ENCODE measurements at regions not wholly inside any gene's neighbourhood (a gene's known extent, or its start where the extent isn't known, plus 50 kb on each side); places are given as distances from the start of the nearest gene placed in this dataset.
"Not testable (repeated sequence)": the region's sequence is repeated elsewhere in the genome, so short reads cannot be mapped to it uniquely, and the experiment has no call there.

DNA sequence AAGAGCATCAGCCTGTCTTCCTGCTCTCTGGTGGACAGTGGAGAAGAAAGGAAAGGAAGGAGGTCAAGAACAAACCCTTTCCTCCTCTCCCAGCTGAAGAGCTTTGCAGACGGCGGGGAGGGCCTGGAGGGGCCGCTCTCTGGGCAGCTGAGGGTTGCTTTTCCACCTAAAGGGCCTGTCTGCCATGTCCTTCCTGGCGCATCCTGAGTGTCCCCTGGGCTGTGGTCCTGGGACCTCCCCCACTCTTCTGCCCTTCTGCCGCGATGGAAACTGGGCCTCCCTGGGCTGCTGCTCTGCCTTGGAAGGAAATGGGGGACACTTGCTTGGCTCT, 107.0 kb downstream of the ETS2 start:
- DNase-seq (ENCODE audit: low read depth): no peak

GRCh38 chr21:38912102-38912629, 106.4 kb downstream of the ETS2 start:
- DNase-seq (ENCODE audit: low read depth): no peak

DNA sequence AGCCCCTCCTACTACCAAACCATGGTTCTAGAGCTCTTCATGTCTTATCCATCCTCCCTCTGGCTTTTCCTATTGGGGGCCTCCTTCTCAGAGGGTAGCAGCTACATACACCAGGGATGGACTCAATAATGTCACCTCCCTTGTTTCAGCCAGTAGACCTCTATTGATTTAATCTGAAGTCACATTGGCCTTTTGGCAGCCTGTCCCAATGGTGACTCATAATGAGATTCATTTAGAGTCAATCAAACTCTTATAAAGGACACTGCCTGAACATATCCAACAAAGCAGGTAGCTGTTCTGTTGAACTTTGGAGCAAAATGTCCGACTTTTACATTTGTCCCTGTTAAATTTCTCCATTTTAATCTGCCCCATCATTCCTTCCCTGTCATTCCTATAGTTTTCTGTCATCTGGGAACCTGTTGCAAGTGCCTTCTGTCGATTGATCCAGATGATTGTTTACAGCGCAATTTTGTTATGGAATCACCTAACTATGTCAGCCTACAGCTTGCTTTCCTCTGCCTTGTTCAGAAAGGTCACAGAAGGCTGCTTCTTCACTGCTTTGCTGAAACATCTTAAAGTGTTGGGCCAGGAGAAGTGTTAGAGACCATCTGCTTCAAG, 105.9 kb downstream of the ETS2 start:
- no peak for DNase-seq (ENCODE audit: low read depth)

DNA sequence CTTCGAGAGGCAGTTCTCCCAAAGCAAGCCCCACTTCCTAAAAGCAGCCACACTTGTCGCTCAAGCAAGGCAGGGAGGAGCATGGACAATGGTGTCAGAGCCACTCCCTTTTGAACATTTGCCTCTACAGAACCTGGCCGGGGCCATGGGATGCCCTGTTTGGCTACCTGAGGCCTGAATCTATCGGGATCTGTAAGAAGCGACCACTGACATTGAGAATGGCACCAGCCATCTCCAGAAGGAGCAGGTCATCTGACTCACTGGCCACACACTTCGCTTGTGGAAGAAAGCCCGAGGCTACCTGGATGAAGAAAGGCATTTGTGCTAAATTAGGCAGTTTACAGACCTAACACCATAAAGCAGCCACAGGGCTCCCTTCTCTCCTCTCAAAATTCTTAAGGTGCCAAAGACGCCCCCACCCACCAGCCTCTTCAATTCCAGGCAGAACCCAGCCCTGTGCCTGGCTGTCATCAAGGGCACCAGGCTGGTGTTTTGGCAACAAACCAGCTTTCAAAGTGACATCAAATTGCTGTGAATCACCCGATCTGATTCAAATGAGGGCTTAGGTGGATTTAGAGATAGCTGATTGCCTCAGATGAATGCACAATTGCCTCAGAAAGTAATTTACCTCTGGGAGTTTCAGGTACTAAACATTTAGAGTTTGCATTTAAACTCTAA, 104.8 kb downstream of the ETS2 start:
- no peak for DNase-seq (ENCODE audit: low read depth)

DNA sequence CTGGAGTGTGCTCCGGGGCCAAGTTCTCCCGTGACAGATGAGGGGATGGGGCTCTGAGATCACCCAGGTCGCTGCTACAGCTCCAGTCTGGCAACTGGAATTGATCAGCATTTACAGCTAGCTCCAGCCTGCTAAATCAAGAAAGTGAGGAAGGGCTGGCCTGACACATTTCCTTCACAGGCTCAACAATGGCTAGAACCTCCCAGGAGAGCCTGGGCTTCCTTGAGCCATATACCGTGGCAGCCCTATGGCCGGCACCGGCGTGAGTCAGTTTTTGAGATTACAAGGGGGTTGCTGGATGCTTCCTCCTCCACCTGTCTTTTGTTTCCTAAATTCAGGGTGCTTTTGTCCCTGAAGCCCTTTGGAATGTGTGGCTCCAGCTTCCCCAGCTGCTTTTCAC, 104.2 kb downstream of the ETS2 start:
- DNase-seq (ENCODE audit: low read depth): no peak

DNA sequence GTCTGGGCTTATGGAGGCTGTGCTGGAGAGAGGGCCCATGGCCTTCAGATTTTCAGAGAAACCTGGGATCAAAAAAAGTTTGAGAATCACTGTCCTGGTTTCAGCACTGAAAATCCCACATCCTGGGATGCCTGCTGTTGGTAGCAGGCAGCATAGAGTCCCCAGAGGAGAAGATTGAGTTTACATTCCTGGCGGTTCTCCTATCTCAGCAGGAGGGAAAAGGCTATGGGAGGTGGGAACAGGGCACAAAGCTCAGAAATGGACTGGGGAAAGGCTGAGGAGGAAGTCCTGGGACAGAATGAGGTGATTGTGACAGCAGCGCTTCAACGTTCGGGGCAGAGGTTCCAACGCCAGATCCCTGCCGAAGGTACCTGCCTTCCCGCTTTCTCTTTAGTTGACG, 103.4 kb downstream of the ETS2 start:
- no peak for DNase-seq (ENCODE audit: low read depth)

DNA sequence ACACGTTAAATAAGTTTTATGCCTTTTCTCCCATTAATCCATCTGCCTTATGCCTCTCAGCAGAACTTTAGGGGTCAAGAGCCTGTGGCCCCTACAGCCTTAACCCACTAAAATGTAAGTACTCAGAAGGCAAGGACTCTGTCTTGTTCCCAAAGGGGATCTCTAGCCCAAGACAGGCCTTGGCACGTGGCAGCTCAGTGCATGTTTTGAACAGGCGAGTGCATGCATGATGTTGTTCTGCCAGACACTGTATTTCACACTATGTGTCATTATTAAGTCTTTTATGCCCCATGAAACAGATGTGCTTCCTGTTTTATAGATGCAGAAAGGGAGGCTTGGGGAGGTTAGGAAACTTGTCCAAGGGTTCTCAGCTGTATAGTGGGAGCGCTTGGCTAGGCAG, 102.8 kb downstream of the ETS2 start:
- DNase-seq (ENCODE audit: low read depth): no peak

GRCh38 chr21:38905752-38906151, 100.0 kb downstream of the ETS2 start:
- DNase-seq (ENCODE audit: low read depth): no peak

DNA sequence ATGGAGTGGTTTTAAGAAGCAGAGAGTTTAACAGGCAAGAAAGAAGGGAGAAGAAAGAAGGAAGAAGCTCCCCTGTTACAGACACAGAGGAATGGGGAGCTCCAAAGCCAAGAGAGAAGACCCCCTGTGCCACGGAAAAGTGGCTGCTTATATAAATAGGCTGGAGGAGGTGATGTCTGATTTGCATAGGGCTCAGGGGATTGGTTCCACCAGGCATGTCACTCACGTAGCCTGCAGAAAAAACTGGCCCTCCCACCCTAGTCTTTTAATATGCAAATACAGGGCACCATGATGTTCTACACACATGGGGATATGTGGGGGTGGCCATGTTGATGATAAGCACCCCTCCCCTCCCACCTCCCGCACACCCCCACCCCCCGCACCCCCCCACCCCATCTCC, 99.6 kb downstream of the ETS2 start:
- DNase-seq (ENCODE audit: low read depth): no peak

GRCh38 chr21:38903690-38904139, 98.0 kb downstream of the ETS2 start:
- DNase-seq (ENCODE audit: low read depth): no peak

DNA sequence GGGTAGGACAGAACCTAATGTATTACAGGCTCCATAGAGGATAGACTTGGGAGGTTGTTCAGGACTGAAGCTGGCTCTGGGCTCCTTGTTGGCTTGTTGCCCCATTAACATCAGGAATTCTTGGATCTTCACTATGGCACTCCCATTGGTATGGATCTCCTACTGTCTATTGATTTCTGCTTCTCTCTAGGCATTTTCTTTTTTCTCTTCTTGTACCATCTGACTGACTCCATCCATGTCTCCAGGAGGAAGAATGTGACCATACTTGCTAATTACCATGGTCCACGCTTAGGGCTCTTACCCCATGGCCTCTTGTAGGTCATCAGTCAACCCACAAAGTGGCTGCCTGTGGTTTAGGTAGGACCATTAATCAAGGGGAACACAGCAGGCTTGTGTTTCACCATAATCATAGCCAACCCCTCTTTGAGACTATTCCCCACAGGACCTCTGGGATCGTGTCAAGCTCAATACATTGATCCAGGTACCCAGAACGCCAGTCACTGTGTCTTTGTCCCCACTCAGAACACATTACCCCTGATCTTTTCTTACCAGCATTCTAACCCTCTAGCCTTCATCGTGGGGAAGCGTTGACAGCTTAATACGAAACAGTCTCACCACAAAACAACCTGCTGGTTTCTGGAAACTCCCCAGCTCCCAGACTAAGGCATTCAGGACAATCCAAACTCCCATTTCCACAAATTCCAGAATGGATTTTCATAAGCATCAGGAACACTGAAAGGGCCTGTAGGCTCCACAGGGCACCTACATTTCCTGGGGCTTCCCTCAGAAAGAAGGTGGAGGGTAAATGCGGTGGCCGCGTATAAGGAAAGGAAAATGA, 97.1 kb downstream of the ETS2 start:
- DNase-seq (ENCODE audit: low read depth): no peak

DNA sequence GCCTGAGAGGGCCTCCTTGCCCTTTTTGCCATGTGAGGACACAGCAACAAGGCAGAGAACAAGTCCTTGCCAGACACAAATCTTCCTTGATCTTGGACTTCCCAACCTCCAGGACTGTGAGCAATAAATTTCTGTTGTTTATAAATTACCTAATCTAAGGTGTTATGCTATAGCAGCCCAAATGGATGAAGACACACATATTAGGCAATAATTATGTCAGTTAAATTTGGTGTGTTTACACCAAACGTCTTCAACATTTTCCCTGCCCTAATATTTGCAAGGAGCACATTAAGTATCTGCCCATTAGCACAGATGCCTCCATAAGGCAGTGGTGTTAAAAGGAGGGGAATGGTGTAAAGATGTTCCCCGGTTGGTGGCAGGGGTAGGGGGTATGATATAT, 94.8 kb downstream of the ETS2 start:
- no peak for DNase-seq (ENCODE audit: low read depth)

GRCh38 chr21:38899985-38900384, 94.3 kb downstream of the ETS2 start:
- not testable (repeated sequence) for DNase-seq (ENCODE audit: low read depth)

- no peak for DNase-seq (ENCODE audit: low read depth)
These were observed 93.7 kb downstream of the ETS2 start for GRCh38 chr21:38899277-38899947.

DNA sequence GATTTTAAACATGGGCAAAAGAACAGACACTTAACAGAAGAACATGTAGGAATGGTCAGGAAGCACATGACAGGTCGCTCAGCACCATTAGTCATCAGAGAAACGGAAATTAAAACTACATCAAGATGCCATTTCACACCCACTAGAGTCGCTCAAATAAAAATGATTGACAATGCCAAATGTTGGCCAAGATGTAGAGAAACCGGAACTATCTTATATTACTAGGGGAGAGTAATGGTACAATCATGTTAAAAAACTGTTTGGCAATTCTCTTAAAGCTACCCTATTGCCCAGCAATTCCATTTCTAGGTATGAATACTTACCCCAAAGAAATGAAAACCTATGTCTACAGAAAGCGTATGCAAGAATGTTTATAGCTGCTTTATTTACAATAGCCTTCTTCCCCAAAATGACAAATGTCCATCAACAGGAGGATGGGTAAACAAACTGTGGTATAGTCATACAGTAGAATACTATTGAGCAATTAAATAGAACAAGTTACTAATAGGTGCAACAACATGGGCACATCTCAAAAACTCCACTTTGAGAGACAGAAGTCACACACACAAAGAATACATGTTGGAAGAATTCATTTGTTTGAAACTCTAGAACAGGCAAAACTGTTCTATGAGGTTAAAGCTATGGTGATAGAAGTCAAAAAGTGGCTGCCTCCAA, 92.8 kb downstream of the ETS2 start:
- DNase-seq (ENCODE audit: low read depth): no peak

GRCh38 chr21:38897532-38898421, 92.0 kb downstream of the ETS2 start:
- no peak for DNase-seq (ENCODE audit: low read depth)

DNA sequence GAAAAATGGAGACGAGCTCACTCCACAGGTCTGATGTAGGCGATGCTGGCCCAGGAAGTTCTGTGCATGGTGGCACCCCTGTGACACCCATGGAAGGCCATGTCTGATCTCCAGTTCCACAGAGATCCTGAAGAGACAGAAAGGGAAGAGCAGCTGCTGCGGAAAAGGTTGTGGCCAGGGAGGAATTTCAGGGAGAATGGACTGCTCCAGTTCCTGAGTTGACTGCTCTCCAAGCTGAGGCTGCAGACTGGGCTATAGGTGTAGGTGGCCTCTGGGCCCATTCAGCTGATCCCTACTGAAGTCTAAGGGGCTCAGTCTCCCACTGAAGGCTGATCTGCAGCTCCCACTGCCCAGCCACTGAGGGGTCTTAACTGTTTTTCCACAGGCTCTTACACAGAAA, 89.2 kb downstream of the ETS2 start:
- DNase-seq (ENCODE audit: low read depth): no peak

- DNase-seq (ENCODE audit: low read depth): no peak
These were observed 83.3 kb downstream of the ETS2 start for GRCh38 chr21:38888991-38889561.

DNA sequence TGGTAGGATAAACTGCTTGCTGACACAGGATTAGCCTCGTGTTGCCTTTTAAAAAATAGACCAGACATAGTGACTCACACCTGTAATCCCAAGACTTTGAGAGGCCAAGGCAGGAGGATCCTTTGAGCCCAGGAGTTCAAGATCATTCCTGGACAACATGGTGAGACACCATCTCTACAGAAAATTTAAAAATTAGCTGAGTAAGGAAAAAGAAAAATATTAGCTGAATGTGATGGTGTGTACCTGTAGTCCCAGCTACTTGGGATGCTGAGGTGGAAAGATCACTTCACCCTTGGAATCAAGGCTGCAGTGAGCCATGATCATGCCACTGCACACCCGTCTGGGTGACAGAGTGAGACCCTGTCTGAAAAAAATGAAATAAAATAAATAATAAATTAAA, 82.0 kb downstream of the ETS2 start:
- no peak for DNase-seq (ENCODE audit: low read depth)

DNA sequence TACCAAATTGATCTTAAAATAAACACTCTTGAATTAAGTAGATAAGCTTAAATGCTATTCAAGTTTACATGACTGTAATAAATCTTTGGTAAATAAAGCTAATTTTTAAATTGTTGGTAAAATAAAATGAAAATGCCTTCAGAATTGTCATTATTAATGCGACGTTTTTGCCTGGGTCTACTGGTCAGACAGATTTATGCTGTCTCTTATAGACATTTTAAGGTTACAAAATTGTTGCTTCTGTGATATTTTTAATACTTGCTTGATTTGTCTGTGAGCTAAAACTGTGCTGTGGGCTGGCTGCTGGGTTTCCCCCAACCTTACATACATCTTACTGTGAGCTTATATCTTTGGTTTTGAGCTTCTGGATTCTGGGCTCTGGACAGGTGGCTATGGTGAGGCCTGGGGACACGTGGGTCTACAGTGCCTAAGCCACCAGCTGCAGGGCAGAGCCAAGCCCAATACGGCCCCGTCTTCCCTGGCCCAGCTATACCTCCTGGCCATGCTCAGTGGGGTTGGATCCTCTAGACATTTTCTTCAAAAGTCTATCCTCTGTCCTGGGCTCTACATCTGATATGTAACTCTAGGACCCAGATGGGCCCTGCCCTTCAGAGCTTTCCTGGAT, 81.4 kb downstream of the ETS2 start:
- DNase-seq (ENCODE audit: low read depth): no peak

Data from GM04504 (cell line).